ENCODE measurements at regions not wholly inside any gene's neighbourhood (a gene's known extent, or its start where the extent isn't known, plus 50 kb on each side); places are given as distances from the start of the nearest gene placed in this dataset.

DNA sequence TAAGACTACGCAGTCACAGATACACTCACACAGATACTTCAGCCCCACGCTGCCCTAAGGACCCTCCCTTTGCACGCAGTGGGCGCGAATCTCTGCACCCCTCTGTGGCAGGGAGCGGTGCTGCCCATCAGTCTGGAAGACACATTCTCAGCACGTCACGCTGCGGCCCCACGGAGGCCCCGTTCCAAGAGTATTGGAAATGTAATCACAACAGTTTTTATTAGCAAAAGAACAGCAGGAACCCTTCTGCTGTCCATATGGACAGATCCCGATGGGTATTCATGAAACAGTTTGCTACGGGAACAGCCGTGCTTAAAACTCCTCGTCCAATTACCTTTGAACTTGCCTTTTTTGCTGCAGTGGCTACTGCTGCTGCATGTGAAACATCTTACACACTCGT is 131.0 kb downstream of the RPS24 start:
- no peak for DNase-seq

DNA sequence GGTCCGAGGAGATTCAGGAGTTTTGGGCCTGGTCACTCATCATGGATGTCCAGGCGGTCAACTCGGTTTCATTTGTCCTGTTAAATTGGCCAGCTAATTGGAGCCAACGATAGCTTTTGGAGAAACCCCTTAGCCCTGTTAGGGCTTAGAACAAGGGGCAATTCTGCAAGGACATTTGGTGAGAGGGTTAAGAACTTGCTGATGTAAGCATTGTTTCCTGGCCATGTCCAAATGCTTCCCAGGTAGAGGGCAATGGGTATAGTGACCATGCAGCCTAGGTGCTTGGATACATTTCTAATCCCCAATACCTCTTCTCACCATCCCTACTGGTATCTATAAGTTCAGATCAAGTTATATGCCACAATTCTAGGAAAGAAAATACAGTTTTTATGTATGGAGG is 131.5 kb downstream of the RPS24 start:
- no peak for DNase-seq

DNA sequence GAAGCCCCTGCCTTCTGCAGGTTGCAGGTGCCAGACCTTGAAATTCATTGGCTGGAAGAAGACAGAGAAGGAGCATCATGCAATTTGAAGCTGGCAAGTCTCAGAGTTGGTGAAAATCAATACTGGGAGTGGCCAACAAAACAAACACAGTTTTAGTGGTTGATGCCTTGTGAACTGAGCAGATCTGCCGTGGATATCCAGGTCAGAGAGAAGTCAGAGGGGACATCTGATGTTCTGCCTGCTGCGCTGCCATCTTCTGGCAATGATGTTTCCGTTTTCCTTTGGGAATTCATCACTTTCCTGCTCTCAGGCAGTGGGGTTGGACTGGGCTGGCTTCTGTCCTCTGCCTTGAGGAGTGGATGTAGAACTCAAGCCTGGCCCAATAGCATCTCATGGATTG is 132.0 kb downstream of the RPS24 start:
- DNase-seq: no peak

DNA sequence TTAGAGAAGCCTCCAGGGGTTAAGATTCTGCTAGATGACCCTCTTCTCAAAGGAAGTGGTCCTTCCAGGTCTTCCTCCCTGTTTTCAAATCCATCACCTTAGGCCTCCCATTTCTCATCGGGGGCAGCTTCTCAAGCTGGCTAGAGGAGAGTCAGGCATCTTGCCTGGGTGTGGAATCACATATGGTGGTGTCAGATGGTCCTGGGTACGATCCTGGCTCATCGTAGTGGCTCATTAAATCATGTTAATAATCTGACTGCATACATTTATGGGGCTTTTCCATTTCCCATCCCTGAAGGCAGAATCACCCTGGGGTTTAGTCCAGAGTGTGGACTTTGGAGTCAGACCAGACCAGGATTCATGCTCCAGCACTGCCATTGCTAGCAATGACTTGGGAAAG is 132.6 kb downstream of the RPS24 start:
- no peak for DNase-seq

DNA sequence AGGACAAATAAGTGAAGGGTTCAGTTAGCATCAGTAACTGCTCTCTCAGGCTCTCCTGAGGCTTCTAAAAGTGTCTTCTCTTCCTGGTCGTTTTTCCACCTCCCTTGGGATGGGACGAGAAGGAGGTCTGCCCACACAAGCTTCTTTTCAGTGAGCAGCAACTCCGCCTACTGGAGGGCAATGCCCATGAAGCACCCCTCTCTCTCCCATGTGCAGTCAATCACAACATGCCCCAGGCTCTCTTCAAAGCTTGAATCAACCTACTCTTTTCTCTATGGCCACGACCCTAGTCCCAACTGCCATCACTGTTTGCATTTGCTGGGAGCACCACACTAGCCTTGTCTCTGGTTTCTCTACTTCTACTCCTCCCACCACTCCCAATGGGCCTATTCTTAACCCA is 135.6 kb downstream of the RPS24 start:
- no peak for DNase-seq

DNA sequence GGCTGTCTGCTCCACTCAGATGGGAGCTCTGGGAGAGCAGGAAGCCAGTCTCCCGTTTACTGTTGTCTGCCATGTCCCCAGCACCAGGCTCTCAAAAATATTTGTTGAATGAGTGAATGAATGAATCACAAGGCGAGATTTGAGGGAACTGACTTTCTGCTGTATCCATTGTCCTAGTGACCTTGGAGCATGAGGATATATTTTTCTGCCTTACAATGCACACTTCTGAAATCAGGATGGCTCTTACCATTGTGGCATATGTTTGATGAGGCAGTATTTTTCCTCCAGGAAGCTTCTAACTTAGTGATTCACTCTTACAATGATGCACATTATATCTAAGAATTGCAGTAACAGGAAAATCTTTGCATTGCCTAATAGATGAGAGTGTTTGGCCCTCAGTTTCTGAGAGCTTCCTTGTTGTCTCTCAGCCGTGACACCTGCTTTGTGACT is 136.4 kb downstream of the RPS24 start:
- DNase-seq: no peak

DNA sequence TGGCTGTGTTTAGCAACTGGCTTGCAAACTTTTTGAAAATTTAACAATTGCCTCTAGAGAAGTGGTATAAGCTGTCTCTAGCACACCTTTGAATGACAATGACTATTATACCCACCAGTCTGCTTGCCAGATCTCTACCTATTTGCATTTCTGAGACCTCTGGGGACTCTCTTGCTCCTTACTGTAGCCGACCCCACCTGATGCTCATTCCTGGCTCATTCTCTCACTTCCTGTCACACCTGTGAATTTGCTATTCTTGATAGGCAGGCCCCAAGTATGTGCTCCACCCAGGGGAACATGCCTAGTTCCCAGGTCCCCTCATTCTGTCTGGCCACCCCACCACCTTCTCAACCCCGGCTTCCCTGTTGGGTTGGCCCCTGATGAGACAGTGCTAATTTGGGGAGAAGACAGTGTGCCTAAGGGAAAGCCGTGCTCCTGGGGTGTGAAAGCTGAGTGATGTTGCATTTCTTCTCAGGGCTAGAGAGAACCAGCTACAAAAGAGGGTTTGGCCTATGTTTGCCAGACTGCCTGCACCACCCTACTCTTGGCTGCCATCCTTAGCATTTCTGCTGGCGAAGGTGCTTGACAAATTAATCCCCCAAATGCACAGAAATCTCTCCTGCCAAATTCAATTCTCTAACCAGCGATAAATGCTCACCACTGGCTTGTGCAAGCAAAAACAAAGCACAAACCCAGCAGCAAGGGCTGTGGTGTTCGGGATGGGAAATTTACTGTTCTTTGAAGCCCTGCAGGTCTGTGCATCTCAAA is 138.2 kb downstream of the RPS24 start:
- no peak for DNase-seq

DNA sequence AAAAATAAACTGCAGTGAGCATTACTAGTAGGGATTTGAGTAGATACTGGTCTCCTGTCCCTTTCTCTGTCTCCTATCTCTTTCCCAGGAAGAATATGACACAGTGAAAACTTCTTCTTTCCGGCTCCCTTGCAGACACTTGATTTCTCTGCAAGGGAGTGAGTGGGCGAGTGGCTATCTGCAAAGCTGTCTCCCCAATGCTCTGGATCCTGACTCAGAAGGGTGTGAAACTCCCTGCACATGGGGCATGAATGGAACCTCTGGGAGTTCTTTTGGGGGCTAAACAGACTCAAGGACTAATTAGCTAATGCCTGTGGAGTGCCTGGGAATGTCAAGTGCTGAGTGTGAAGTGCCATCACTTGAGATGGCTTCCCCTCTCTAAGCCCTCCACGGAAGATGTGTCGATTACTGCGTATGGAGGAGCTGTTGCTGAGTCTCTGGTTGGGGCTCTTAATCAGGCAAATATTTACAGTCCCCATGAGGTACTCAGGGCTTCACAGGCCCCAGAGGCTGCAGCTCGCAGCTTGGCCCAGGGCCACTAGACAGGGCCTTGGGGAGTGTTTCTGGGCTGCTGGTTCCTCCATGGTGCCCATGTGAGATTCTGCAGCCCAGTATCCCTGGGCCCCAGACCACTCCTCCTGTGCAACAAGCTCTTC is 139.8 kb downstream of the RPS24 start:
- DNase-seq: no peak

DNA sequence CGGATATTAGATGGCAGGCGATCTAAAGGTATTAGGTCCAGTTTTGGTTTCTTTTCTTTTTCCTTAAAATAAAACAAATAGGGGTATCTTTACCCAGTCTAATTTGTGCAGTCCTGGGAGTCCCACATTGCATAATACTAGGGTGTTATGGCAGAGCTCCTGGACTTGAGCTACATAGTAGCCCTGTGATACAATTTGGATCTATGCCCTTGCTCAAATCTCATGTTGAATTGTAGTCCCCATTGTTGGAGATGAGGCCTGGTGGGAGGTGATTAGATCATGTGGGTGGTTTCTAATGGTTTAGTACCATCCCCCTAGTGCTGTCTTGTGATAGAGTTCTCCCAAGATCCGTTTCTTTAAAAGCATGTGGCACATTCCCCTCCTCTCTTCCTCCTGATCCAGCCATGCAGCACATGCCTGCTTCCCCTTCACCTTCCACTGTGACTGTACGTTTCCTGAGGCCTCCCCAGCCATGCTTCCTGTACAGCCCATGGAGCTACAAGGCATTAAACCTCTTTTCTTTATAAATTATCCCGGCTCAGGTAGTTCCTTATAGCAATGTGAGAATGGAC is 141.9 kb downstream of the RPS24 start:
- DNase-seq: no peak

DNA sequence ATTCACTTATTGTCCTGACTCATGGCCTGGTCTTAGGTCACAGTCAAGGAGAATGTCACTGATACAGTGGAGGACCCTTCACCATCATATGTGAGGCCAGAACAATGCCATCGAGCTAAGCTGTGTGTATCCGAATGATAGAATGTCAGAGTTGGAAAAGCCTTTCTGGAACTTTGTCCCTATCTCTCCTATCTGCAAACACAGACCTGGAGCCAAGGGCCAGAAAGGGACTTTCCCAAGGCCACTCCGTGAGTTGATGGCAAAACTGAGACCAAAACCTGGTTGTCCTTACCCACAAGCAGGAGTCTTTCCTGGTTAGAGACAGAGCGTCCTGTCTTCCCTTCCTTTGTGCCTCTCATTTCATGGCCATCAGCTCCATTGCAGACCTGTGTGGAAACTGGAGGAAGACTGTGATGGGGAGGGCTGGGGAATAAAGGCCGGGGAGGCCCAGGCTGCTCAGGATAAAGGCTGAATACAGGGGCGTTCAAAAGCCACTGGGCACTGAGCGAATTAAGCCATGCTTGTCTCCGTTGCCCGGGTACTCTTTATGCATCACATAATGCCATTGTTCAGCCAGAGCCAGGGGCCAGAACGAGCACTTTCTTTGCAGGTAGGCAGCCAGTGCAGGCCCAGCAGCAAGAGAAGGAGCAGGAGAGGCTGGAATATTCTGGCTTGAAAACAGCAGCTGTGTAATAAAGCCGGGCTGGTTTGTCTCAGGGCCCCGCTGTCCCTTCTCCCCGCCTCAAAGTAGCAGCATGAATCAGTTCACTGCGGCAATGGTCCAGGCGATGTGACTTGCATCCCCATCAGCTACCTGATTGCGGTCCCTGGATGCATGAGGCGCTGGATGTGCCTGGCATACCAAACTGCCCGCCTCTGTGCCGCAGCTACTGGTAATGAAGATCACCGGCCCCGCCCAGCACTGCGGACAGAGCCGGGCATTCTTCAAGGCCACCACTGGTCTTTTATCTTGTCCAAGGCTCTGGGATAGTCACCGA is 143.0 kb downstream of the RPS24 start:
- no peak for DNase-seq

DNA sequence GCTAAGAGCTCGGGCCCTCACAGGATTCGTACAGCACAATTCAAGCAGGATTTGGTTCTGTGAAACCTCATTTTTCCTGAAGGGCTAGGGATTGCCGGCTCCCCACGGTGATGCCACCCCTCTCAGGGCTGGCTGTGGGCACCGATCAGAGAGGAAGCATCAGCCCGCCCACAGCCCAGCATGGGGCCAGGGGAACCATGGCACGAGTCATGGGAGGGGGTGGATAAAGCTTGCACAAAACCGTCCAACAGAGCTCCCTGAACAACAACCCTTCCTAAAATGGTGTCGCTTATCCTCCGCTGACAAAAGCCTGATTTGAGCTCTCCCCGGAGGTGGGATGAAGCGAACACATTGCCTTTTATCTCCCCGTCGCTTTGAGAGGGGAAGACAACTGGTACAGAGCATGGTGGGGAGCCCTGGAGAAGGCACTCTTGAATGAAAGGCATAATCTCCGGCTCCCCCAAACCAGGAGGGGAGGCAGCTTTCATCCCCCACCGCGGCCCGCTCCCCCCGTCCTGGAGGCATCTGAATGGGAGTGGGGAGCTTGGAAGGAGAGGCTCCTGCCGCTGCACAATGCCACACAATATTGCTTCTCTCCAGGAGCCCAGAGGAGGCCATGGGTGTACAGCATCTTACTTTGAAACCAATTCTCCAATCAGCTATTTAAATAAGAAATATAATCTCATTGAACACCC is 144.0 kb downstream of the RPS24 start:
- no peak for DNase-seq

DNA sequence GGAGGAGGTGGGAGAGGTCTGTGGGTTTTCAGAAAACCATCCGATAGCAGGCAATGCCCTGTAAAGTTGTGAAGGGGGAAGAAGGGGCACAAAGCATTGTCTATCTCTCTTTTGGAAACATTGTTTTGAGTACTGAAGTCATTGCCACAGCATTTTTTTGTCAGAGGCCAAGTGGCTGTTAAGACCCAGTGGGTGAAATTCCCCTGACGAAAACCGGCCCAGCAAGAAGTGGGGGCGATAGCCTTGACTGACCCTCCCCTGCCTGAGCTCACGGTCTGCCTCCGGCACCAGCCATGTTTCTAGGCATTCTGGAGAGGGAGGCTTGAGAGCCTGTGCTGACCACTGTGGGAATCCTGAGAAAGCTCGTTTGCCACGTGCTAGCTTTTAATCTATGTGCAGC is 144.7 kb downstream of the RPS24 start:
- DNase-seq: no peak

DNA sequence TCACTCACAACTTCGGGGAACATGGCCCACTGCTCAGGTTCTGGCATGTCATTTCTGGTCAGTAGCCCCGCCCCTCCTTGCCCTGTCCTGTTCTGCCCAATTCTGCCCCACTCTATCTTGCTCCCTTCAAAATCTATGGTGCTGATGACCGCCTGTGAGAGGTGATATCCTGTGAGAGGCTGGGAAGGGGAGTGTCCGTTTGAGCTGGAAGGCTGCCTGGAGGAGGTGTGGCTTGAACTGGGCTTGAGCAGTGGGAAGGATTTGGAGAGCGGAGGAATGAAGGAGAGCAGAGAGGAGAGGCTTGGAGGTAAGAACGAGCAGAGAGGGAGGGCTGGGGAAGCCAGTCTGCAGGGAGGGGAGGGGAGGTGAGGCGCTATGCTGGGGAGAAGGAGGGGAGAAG is 145.3 kb downstream of the RPS24 start:
- DNase-seq: no peak

DNA sequence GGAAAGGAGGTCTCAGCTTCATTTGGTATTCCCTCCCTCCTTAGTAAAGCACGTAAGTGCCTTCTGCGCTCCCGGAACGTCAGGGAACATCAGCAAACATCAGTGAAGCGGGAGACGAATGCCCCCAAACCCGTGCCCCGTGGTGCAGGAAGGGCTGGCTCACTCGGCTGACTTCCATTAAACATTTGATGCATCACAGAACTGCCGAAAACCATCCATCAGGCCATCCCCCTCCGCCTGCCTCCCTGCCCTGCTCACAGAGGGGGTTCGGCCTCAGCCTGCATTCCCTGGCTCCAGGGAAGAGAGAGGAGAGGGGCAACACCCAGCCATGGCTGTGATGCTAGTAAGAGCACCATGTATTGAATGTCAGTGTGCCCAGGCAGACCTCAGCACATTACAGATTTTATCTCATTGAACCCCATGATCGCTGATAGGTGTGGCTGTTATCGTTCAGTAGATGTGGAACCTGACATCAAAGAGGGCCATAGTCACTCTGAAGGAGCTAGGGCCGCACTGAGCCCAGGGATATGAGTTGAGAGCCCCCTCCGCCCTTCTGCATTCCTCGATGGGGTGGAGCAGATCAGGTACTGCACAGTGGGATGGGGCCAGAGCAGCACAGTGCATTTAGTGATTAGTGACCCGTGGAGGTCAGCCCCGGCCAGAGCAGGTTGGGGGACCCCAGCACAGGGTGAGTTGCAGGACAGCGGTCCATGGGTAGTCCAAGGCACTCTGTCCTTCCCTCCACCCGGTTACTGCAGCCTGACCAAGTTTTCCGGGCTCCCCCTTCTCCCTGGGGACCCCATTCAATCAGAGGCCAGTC is 146.4 kb downstream of the RPS24 start:
- no peak for DNase-seq

DNA sequence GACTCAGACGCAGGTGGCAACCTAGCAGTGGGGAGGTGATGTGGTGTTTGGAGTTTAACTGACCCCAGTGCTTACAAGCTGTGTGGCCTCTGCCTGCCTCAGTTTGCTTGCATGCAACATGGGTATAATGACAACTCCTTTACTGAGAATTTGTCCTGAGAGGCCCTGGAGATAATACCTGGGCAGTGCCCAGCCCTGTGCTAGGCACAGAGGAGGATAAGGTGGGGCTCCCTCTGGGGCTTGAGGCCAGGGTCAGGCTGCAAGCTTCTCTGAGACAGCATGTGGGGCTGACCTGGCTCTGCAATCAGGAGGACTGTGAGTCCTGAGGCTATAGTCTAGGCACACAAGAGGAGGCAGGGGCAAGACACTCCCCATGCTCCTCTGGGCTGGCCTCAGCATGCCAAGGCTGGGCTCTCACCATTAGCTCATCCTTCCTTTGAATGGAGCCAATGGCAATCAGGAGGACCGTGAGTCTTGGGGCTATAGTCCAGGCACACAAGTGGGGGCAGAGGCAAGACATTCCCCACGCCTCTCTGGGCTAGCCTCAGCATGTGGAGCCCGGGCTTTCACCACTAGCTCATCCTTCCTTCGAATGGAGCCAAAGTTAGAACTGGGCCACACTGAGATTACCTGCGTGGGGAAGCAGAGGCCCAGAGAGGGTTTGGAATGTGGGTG is 147.9 kb downstream of the RPS24 start:
- DNase-seq: no peak

DNA sequence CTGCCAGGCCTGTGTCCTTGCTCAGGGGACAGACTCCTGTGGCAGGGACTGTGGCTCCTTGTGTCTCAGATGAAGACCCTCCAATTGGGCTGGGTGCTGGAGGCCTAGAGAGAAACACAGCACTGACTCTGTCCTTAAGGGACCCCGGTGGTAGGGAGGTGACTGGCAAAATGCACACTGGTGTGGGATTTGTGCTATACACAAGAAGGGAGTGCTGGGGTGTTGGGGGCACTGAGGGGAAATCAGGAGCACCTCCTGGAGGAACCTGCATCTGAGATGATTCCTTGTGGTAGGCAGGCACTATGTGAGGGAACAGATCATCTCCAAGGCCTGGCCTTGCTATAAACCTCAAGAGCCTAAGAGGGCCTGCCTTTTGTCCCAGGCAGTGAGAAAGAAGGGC is 149.2 kb downstream of the RPS24 start:
- DNase-seq: no peak

DNA sequence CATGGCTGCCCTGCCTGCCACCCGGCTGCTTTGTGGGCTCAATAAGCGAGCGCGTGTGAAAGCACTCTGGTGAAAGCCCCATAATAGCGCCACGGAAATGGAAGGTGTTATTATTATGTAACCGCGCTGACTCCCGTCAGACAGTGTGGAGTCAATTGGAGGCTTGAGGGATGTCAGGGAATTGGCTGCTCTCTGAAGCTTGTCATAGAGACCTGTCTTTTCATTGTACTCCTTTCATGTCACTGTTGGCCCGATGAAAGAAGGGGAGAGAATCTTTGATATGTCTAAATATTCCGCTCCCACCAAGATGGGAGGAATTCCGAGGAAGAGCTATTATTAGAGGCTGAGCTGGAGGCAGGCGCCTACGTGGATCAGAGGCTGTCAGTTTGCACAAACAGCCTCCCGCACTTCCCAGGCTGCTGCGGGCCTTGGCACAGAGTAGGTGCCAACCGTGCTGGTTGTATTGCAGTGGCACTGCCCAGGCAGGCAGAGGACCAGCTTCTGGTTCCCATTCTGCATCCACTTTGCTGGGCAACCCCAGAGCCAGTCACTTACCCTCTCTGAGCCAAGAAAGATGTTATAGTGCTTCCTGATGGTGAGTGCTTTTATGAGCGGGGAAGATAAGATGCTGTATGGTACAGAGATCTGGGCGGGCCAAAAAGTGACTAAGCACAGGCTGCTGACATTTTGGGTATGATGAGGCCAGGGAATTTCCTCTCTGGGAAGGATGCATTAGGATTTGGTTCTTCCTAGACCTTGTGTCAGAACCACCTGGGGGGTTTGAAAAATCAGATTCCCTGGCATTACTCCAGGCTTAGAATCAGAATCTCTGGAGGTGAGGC is 151.4 kb downstream of the RPS24 start:
- no peak for DNase-seq

DNA sequence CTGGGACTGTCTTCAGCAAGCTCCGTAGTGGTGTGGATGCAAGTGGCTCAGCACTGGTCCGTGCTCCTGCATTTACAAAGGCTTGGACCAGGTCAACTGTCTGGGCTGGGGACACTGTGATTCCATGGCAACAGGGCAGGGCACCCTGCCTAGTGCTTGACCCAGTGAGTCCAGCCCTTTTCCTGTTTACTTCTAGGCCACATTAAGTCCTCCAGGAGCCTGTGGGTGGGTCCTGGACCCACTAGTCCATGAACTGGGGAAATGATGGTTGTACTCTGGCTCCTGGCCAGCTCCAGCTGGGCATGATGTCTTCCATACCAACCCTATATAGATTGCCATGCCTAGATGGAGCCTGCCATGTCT is 152.0 kb downstream of the RPS24 start:
- no peak for DNase-seq

DNA sequence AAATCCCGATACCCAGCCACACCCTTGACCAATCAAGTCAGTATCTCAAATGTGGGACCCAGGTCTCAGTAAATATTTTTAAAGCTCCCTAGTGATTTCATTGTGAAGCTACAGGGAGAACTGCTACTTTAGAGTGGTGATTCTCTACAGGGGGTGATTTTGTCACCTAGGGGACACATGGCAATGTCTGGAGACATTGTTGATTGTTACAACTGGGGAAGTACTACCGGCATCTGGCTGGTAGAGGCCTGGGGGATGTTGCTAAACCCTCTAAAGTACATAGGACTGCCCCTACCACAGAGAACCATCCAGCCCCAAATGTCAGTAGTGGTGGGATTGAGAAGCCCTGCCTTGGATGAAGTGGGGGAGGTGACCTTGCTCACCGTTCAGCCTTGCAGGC is 152.9 kb downstream of the RPS24 start:
- no peak for DNase-seq

DNA sequence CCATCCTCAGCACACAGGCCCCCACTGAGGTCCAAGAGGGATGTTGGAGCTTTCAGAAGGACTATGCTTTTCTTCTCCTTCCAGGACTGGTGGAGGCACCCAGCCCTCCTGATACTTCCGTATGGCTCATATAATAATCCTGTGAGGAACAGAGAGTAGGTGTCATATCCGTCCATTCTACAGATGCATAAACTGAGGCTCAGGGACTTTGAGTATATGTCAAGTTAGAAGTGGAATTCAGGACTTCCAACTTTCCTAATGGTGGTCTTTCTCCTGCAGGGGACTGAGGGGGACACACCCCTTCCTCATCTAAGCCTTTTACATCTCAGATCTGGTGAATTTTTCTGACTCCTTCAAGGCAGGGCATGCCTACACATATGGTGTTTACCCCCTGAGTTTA is 153.7 kb downstream of the RPS24 start:
- DNase-seq: no peak

Measured in activated T-cell treated with anti-CD3 and anti-CD28 coated beads, Interleukin-2, amount 50 U/mL, for 1 hour (primary cell).